ENCODE measurements at regions not wholly inside any gene's neighbourhood (a gene's known extent, or its start where the extent isn't known, plus 50 kb on each side); places are given as distances from the start of the nearest gene placed in this dataset.

DNA sequence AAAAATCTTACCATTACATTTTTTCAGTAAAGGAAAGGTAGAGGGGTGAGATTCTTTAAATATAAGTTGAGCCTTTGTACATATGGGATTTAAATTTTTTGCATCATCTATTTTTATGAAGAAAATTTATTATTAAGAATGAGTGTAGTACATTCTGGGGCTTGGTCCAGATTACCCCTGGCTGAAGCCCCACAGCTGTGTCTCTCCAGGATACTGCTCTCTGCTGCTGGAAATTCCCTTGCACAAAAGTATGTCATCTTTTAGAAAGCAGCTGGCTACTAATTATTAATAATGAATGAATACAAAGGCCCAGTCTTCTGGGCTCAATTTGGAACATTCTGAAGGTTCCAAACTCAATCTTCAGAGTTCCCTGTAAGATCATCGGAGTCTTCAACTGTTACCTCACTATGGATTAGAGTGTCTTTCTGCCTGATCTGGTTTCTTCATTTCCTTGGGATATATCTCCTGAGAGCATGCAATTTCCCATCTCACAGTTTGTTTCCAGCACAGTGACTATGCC lies 428.6 kb upstream of the BRINP3 start:
- Histone ChIP-seq H3K36me3 (replicated peaks) (no peaks in the 10 kb centered on the region), H3K27me3 (replicated peaks) (no peaks in the 10 kb centered on the region), H3K27ac (no peak overlapping the region), H3K4me3 (ENCODE audit: low read depth, low read length) (no peak overlapping the region)
- DNase-seq, result no peak
- TF ChIP-seq, protein P1, sequence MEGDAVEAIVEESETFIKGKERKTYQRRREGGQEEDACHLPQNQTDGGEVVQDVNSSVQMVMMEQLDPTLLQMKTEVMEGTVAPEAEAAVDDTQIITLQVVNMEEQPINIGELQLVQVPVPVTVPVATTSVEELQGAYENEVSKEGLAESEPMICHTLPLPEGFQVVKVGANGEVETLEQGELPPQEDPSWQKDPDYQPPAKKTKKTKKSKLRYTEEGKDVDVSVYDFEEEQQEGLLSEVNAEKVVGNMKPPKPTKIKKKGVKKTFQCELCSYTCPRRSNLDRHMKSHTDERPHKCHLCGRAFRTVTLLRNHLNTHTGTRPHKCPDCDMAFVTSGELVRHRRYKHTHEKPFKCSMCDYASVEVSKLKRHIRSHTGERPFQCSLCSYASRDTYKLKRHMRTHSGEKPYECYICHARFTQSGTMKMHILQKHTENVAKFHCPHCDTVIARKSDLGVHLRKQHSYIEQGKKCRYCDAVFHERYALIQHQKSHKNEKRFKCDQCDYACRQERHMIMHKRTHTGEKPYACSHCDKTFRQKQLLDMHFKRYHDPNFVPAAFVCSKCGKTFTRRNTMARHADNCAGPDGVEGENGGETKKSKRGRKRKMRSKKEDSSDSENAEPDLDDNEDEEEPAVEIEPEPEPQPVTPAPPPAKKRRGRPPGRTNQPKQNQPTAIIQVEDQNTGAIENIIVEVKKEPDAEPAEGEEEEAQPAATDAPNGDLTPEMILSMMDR (IDR thresholded peaks at IDR 0.05; ENCODE audit: low read depth, low read length, missing control alignments), result no peak
- in situ Hi-C loops (cut with HindIII; ENCODE audit: low pct_ligation_motif_present, low sequenced_read_pairs), result no loop called here

DNA sequence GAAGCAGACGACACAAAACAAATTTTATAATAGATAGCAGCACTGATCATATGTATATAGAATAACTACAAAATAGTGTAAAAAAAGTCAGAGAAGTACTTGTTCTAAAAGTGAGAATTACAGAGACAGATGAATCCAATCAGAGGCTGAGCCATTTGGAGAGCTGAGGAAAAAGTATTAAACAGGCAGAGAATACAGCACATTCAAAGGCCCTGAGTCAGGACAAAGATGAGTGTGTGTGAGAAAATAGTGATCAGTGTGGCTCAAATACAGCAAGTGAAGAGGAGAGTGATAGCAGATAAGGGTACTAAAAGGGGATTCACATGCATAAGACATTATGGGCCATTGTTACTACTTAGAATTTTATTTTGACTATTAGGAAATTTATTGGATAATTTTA lies 430.6 kb upstream of the BRINP3 start:
- Histone ChIP-seq H3K4me3 (ENCODE audit: low read depth, low read length) (no peak overlapping the region), H3K36me3 (replicated peaks) (no peaks in the 10 kb centered on the region), H3K27ac (no peak overlapping the region), H3K27me3 (replicated peaks) (no peaks in the 10 kb centered on the region)
- in situ Hi-C loops (cut with HindIII; ENCODE audit: low pct_ligation_motif_present, low sequenced_read_pairs), result no loop called here
- DNase-seq, result no peak
- TF ChIP-seq, protein P1 (IDR thresholded peaks at IDR 0.05; ENCODE audit: low read depth, low read length, missing control alignments), result no peak

DNA sequence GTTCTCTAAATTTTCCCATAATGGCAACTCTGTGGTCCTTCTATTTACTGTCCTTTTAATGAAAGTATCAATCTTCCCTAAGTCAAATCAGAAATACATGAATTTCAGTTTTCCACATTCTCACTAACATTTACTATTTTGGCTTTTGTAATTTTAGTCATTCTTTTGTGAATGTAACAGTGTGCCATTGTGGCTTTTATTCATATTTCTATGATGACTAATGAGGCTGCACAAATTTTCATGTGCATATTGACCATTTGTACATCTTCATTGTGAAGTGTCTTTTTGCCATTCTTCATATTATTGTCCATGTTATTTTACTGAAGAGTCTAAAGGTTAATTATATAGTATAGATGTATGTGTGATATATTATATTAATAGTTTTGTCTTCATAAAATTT lies 431.0 kb upstream of the BRINP3 start:
- in situ Hi-C loops (cut with HindIII; ENCODE audit: low pct_ligation_motif_present, low sequenced_read_pairs), result no loop called here
- Histone ChIP-seq H3K27ac (no peak overlapping the region), H3K4me3 (ENCODE audit: low read depth, low read length) (no peak overlapping the region), H3K27me3 (replicated peaks) (no peaks in the 10 kb centered on the region), H3K36me3 (replicated peaks) (no peaks in the 10 kb centered on the region)
- TF ChIP-seq, protein P1 (IDR thresholded peaks at IDR 0.05; ENCODE audit: low read depth, low read length, missing control alignments), result no peak
- no peak for DNase-seq

DNA sequence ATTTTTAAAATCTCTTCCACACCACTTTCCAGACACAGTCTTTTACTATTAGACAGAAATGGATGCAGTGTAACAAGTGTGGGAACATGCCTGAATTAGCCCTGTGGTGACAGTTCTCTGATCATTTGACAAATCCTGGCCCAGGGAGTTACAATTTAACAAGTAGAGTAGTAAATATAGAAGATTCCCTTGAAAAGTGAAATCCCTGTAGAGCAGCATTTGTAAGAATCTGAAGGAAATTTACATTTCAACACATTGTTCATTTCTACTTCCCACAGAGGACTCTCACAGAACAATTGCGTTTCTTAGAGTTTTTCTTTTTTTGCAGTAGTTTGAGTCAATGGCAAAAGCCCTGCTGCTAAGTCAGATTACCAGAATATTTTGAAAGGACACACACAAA lies 458.3 kb upstream of the BRINP3 start:
- in situ Hi-C loops (cut with HindIII; ENCODE audit: low pct_ligation_motif_present, low sequenced_read_pairs), result no loop called here

DNA sequence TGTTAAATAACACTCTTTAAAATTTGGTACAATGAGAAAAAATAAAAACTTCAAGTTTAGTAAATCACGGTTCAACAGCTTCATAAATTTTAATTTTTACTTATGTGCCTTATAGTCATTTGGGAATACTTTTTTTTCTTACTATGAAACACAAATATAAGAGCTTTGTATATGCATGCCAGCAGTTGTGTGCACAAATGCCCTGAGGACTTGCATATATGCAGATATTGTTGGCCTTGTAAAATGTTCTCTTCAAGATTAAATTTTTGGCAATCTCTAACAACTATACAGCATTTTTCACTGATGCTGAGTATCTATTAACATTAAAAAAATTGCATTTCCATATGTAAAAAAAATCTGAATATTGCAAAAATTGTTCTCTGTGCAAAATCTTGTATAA lies 458.7 kb upstream of the BRINP3 start:
- Histone ChIP-seq H3K4me3 (ENCODE audit: low read depth, low read length) (no peak overlapping the region), H3K27ac (no peak overlapping the region), H3K27me3 (replicated peaks) (no peaks in the 10 kb centered on the region), H3K36me3 (replicated peaks) (no peaks in the 10 kb centered on the region)
- in situ Hi-C loops (cut with HindIII; ENCODE audit: low pct_ligation_motif_present, low sequenced_read_pairs), result no loop called here
- TF ChIP-seq, protein P1 (IDR thresholded peaks at IDR 0.05; ENCODE audit: low read depth, low read length, missing control alignments), result no peak
- DNase-seq, result no peak

More for the DNA sequence above, 458.3 kb upstream of the BRINP3 start:
- H3K27ac ChIP-seq, result no peak overlapping the region
- no peaks in the 10 kb centered on the region for H3K36me3 ChIP-seq (replicated peaks)
- DNase-seq, result no peak
- H3K27me3 ChIP-seq (replicated peaks), result no peaks in the 10 kb centered on the region
- no peak overlapping the region for H3K4me3 ChIP-seq (ENCODE audit: low read depth, low read length)
- TF ChIP-seq, protein P1 (IDR thresholded peaks at IDR 0.05; ENCODE audit: low read depth, low read length, missing control alignments), result no peak

DNA sequence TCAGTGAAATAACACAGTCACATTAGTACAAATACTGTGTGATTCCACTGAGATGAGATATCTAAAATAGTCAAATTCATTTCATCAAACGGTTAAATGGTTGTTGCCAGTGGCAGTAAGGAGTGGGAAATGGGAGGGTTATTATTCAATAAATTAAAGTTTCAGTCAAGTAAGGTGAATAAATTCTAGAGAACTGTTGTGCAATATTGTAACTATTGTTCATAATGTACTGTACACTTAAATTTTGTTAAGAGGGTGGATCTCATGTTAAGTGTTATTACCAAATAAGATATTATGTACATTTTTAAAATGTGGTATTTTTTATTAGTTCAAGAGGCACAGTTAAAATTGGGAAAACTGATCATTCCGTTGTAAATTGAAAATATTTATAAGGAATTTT lies 463.3 kb upstream of the BRINP3 start:
- DNase-seq, result no peak
- TF ChIP-seq, protein P1 (IDR thresholded peaks at IDR 0.05; ENCODE audit: low read depth, low read length, missing control alignments), result no peak
- Histone ChIP-seq H3K27ac (no peak overlapping the region), H3K4me3 (ENCODE audit: low read depth, low read length) (no peak overlapping the region), H3K36me3 (replicated peaks) (no peaks in the 10 kb centered on the region), H3K27me3 (replicated peaks) (no peaks in the 10 kb centered on the region)
- in situ Hi-C loops (cut with HindIII; ENCODE audit: low pct_ligation_motif_present, low sequenced_read_pairs), result no loop called here
